IMR-90 (cell line): ENCODE measurements at regions not wholly inside any gene's neighbourhood (a gene's known extent, or its start where the extent isn't known, plus 50 kb on each side); places are given as distances from the start of the nearest gene placed in this dataset.

Experiments used
- ATAC-seq: fragments of 200-7000 bp; cut with Tn5 transposase; 2 replicates; pipeline ENCODE4 v1.9.1; 2020; ENCODE audit warnings: low read depth, mild to moderate bottlenecking, moderate library complexity
- BruUV-seq: library from RNA; stranded (reverse); fragments of 400-500 nt; replicated peaks from 2 replicates; lab custom pipeline; 2021; lab: Mats Ljungman, UMichigan
- CTCF ChIA-PET: fragments of 300-600 bp; formaldehyde crosslinking; extraction: SDS; loops from one replicate; lab custom pipeline; 2021; ENCODE audit warnings: antibody characterized with exemption; lab: Yijun Ruan, JAX
- POLR2A ChIA-PET: fragments of 300-600 bp; sonication (Branson Sonifier 250); formaldehyde crosslinking; loops from one replicate; lab custom pipeline; 2022; ENCODE audit warnings: antibody characterized with exemption; ENCODE audit not compliant: unreplicated experiment; lab: Charles Lee
- DNase-seq: peaks from one replicate; pipeline ENCODE4 v3.0.0; 2013
- H2AFZ ChIP-seq: replicated peaks from 2 replicates; pipeline ENCODE3; 2013; ENCODE audit warnings: low read length, mild to moderate bottlenecking; ENCODE audit not compliant: poor library complexity
- H2AK5ac ChIP-seq: 2 replicates; pipeline ENCODE4 v1.6.1; 2013; ENCODE audit warnings: low read depth, low read length, inconsistent platforms
- H2AK9ac ChIP-seq: replicated peaks from 2 replicates; pipeline ENCODE3; 2013; ENCODE audit warnings: mild to moderate bottlenecking, low read depth, low read length, moderate library complexity; ENCODE audit not compliant: poor library complexity
- H2BK120ac ChIP-seq: 2 replicates; pipeline ENCODE4 v1.6.1; 2013; ENCODE audit warnings: low read depth, low read length, inconsistent platforms
- H2BK15ac ChIP-seq: 3 replicates; pipeline ENCODE4 v1.6.1; 2013; ENCODE audit warnings: low read depth, low read length, inconsistent platforms
- H2BK20ac ChIP-seq: 2 replicates; pipeline ENCODE4 v1.6.1; 2013; ENCODE audit warnings: low read depth, mild to moderate bottlenecking, inconsistent platforms, low read length, moderate library complexity
- H2BK5ac ChIP-seq: 2 replicates; pipeline ENCODE4 v1.6.1; 2013; ENCODE audit warnings: mild to moderate bottlenecking, low read depth, low read length, inconsistent platforms; ENCODE audit not compliant: poor library complexity, severe bottlenecking
- H3K14ac ChIP-seq: replicated peaks from 2 replicates; pipeline ENCODE4 v1.6.1; 2013; ENCODE audit warnings: low read depth, low read length, inconsistent platforms
- H3K18ac ChIP-seq: 2 replicates; pipeline ENCODE4 v1.6.1; 2013; ENCODE audit warnings: low read depth, low read length, control low read depth
- H3K23ac ChIP-seq: 2 replicates; pipeline ENCODE4 v1.6.1; 2013; ENCODE audit warnings: low read depth, low read length, inconsistent platforms
- H3K27ac ChIP-seq: 2 replicates; pipeline ENCODE4 v1.5.1; 2013; ENCODE audit warnings: mild to moderate bottlenecking, control low read depth, low read length; ENCODE audit not compliant: insufficient read depth
- H3K27me3 ChIP-seq: 2 replicates; pipeline ENCODE4 v1.6.1; 2013; ENCODE audit warnings: low read length; ENCODE audit not compliant: control insufficient read depth, insufficient read depth
- H3K36me3 ChIP-seq: 2 replicates; pipeline ENCODE4 v1.6.1; 2013; ENCODE audit warnings: low read length, mixed read lengths; ENCODE audit not compliant: control insufficient read depth, insufficient read depth
- H3K4ac ChIP-seq: 2 replicates; pipeline ENCODE4 v1.6.1; 2013; ENCODE audit warnings: low read depth, low read length, inconsistent platforms
- H3K4me1 ChIP-seq: 2 replicates; pipeline ENCODE4 v1.6.1; 2013; ENCODE audit warnings: low read length, mixed read lengths; ENCODE audit not compliant: control insufficient read depth, insufficient read depth
- H3K4me2 ChIP-seq: 2 replicates; pipeline ENCODE4 v1.6.1; 2013; ENCODE audit warnings: low read depth, mild to moderate bottlenecking, control low read depth, low read length, moderate library complexity
- H3K4me3 ChIP-seq: 2 replicates; pipeline ENCODE4 v1.5.1; 2013; ENCODE audit warnings: low read depth, mild to moderate bottlenecking, control low read depth, low read length, moderate library complexity; ENCODE audit not compliant: insufficient read depth
- H3K56ac ChIP-seq: 2 replicates; pipeline ENCODE4 v1.6.1; 2013; ENCODE audit warnings: low read length, inconsistent platforms; ENCODE audit not compliant: insufficient read depth; ENCODE audit errors: extremely low read depth
- H3K79me1 ChIP-seq, 2 experiments: 2 replicates each; pipeline ENCODE4 v1.6.1; 2013; ENCODE audit warnings: low read length in 2 of 2, inconsistent platforms in 1 of 2, low read depth in 1 of 2
- H3K9ac ChIP-seq: 2 replicates; pipeline ENCODE4 v1.6.1; 2013; ENCODE audit warnings: low read depth, low read length, control low read depth
- H3K9me1 ChIP-seq: 2 replicates; pipeline ENCODE4 v1.6.1; 2013; ENCODE audit warnings: low read length, inconsistent platforms; ENCODE audit not compliant: insufficient read depth
- H3K9me3 ChIP-seq: 2 replicates; pipeline ENCODE4 v1.6.1; 2013; ENCODE audit warnings: low read length; ENCODE audit not compliant: control insufficient read depth, insufficient read depth
- H4K20me1 ChIP-seq: 2 replicates; pipeline ENCODE4 v1.6.1; 2013; ENCODE audit warnings: low read length, inconsistent platforms; ENCODE audit not compliant: insufficient read depth
- H4K5ac ChIP-seq: 2 replicates; pipeline ENCODE4 v1.6.1; 2013; ENCODE audit warnings: mild to moderate bottlenecking, low read depth, low read length, control low read depth
- H4K8ac ChIP-seq, 2 experiments: 2 replicates each; pipeline ENCODE4 v1.6.1; 2013; ENCODE audit warnings: low read depth in 2 of 2, low read length in 2 of 2, control low read depth in 1 of 2, inconsistent platforms in 1 of 2
- H4K91ac ChIP-seq: 2 replicates; pipeline ENCODE4 v1.6.1; 2013; ENCODE audit warnings: low read depth, low read length, inconsistent platforms; ENCODE audit not compliant: insufficient read depth
- WGBS, 2 experiments: methylation state at CpG; one replicate each; pipeline versions ENCODE4 v1.1.5 to v1.1.7; 2013; ENCODE audit warnings: missing lambda C conversion rate in 2 of 2; ENCODE audit not compliant: insufficient read length in 1 of 2; ENCODE audit errors: extremely low coverage in 2 of 2; 5-methylcytosine and 5-hydroxymethylcytosine counted together
- dilution Hi-C: fragments of 300-500 bp; cut with HindIII; formaldehyde crosslinking; loops from one replicate; pipeline ENCODE4 v1.14.3; 2018; ENCODE audit warnings: low sequenced_read_pairs; ENCODE audit not compliant: unreplicated experiment
- in situ Hi-C: fragments of 300-500 bp; cut with MboI; formaldehyde crosslinking; loops from 3 replicates; pipeline ENCODE4 v1.14.3; 2019; ENCODE audit warnings: low sequenced_read_pairs, inconsistent platforms, mixed read lengths
- intact Hi-C: fragments of 100-400 bp; cut with micrococcal nuclease; formaldehyde crosslinking; loops from 2 replicates; pipeline ENCODE4 v1.10.0; 2022
- TF ChIP-seq, protein P1 (sequence below): fragments of 150-350 bp; IDR thresholded peaks from 2 replicates; pipeline ENCODE4 v1.6.1; 2017; ENCODE audit warnings: mild to moderate bottlenecking, antibody characterized with exemption, low read length, low read depth

DNA sequence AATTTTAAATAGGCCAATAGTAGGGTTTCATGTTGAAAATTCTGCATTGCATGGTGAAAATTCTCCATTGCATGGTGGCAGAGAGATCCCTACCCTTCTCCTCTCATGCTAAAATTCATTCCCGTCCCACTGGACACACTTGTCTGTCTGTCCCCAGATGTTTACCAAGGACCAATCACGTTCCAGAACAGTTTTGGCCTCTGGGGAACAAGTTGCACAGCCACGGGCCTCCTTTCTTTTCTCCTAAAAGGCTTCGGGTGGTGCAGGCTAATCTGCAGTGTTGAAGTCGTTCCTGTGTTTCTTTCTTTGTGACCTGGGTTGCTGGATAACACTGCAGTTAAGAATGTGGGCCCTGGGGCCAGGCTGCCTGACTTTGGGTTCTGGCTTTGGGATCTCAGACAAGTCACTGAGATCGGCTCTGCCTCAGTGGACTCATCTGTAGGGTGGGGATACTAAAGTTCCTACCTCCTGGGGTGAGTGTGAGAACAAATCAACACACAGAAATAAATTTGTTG, 113.1 kb upstream of the FAM204A start:
- DNase-seq (no peak), ATAC-seq (no peak)
- Histone ChIP-seq H3K9me1 (no peaks in the 10 kb centered on the region), H3K4me3 (no peak overlapping the region), H3K4me2 (no peak overlapping the region), H3K23ac (no peak overlapping the region), H3K27ac (no peak overlapping the region), H2BK5ac (no peak overlapping the region), H3K14ac (no peak overlapping the region), H4K8ac (no peak overlapping the region), H3K4ac (no peak overlapping the region), H2BK120ac (no peak overlapping the region), H3K9me3 (no peaks in the 10 kb centered on the region), H3K56ac (no peak overlapping the region), H3K36me3 (no peaks in the 10 kb centered on the region), H2AFZ (no peak overlapping the region), H2AK5ac (no peak overlapping the region), H3K4me1 (no peaks in the 10 kb centered on the region), H2BK20ac (no peak overlapping the region), H2BK15ac (no peak overlapping the region), H3K18ac (no peak overlapping the region), H3K27me3 (no peaks in the 10 kb centered on the region), H4K5ac (no peak overlapping the region), H3K9ac (no peak overlapping the region), H3K79me1 (no peaks in the 10 kb centered on the region), H4K20me1 (no peaks in the 10 kb centered on the region), H4K91ac (no peak overlapping the region), H2AK9ac (no peak overlapping the region)
- intact Hi-C loops (no loop called here), dilution Hi-C loops (no loop called here), in situ Hi-C loops (loop anchor here (10.0 kb wide), 1 partner anchor 960 kb away; no protein-coding TSS in a partner anchor)
- WGBS, 2 experiments = 40% methylated on average over 1 of the region's 6 CpGs; no CpG with 5 or more reads in 1 of the 2 experiments
- ChIA-PET CTCF (no interaction called here), POLR2A (no interaction called here)
- TF ChIP-seq, protein P1, sequence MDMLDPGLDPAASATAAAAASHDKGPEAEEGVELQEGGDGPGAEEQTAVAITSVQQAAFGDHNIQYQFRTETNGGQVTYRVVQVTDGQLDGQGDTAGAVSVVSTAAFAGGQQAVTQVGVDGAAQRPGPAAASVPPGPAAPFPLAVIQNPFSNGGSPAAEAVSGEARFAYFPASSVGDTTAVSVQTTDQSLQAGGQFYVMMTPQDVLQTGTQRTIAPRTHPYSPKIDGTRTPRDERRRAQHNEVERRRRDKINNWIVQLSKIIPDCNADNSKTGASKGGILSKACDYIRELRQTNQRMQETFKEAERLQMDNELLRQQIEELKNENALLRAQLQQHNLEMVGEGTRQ = no peak
- BruUV-seq = no TSS peak
